Right lobe of liver (tissue), 4 donors: ENCODE measurements at regions not wholly inside any gene's neighbourhood (a gene's known extent, or its start where the extent isn't known, plus 50 kb on each side); places are given as distances from the start of the nearest gene placed in this dataset.

Experiments used
- CTCF ChIP-seq, 4 donors: fragments of 200-600 bp in 3 of 4; fragments of 450-650 bp in 1 of 4; IDR thresholded peaks; one replicate each; pipeline versions ENCODE4 v1.5.1 to v1.8.0; 2016 to 2022; ENCODE audit warnings: antibody characterized with exemption in 4 of 4, mild to moderate bottlenecking in 2 of 4
- POLR2A ChIP-seq: fragments of 450-650 bp; IDR thresholded peaks from one replicate; pipeline ENCODE4 v1.6.1; 2017; ENCODE audit warnings: antibody characterized with exemption, mild to moderate bottlenecking
- donor health status: DM: no; HTN: no; CAD: no.
- donor health status: DM: no; HTN: no; CAD: no.
- donor health status: DM: no; HTN: yes; CAD: no.

GRCh38 chr1:218692808-218693207 is 347.7 kb downstream of the TGFB2 start:
- TF ChIP-seq CTCF (IDR thresholded peaks at IDR 0.05) (no peak), POLR2A (no peak)
